ENCODE measurements at regions not wholly inside any gene's neighbourhood (a gene's known extent, or its start where the extent isn't known, plus 50 kb on each side); places are given as distances from the start of the nearest gene placed in this dataset.

DNA sequence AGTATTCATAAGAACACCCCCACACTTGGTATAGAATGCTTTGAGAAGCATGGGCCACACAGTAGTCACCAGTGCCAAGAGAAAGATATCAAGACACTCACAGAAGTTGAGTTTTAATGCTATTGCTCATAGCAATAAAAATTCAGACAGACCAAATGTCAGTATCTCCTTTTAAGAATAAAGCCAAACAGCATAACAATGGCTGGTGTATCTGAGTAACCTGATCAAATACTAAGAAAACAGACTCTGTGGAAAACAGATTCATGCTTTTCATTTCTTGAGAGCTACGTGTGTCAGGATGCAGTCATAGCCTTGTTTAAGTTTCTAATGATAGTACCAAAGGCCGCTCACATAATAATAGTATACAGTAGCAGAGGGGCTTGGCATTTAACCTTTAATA is 778.5 kb downstream of the MECOM start:
- TF ChIP-seq, protein P1, sequence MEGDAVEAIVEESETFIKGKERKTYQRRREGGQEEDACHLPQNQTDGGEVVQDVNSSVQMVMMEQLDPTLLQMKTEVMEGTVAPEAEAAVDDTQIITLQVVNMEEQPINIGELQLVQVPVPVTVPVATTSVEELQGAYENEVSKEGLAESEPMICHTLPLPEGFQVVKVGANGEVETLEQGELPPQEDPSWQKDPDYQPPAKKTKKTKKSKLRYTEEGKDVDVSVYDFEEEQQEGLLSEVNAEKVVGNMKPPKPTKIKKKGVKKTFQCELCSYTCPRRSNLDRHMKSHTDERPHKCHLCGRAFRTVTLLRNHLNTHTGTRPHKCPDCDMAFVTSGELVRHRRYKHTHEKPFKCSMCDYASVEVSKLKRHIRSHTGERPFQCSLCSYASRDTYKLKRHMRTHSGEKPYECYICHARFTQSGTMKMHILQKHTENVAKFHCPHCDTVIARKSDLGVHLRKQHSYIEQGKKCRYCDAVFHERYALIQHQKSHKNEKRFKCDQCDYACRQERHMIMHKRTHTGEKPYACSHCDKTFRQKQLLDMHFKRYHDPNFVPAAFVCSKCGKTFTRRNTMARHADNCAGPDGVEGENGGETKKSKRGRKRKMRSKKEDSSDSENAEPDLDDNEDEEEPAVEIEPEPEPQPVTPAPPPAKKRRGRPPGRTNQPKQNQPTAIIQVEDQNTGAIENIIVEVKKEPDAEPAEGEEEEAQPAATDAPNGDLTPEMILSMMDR (IDR thresholded peaks at IDR 0.05) = no peak
- no peak for TF ChIP-seq POLR2A (IDR thresholded peaks at IDR 0.05)

Data from ovary (tissue), 3 donors.